ENCODE measurements at regions not wholly inside any gene's neighbourhood (a gene's known extent, or its start where the extent isn't known, plus 50 kb on each side); places are given as distances from the start of the nearest gene placed in this dataset.

DNA sequence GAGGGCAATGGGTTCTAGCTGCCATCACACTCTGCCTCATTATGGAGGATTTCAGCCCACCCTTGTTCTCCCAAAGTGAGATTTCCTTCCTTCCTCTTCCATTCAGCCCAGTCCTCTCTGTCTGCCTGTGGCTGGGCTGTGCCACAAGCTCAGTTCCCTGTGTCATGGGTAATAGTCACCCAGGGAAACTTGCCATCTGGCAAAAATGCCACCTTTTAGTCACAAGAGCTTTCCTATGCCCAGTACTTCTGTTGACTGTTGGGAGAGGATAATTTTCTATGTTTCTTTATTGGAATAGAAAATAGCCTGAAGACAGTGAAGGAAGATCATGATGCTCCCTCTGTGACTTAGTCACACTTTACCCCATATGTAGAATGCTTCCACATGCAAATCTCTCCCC lies 71.4 kb downstream of the TLR4 start:
- DNase-seq, result no peak
- in situ Hi-C loops (cut with HindIII; ENCODE audit: low pct_ligation_motif_present, low pct_unique_long_range_greater_than_20kb, low sequenced_read_pairs), result no loop called here

DNA sequence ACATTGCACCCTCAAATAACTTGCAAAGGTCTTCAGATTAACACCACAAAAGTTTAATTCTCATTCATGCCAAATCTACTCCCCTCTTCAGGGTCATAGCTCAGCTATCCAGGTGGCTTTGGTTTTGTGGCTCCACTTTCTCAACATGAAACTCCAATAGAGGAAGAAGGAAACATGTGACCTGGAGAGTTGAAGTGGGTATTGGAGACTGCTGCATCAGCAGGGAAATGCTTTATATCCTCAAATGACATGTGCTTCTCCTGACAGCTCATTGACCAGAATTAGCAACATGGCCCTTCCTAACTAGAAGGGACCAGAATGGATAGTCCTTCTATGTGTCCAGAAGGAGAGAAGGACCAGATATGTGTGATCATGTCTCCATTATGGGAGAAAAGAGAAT lies 73.6 kb downstream of the TLR4 start:
- no peak for DNase-seq
- in situ Hi-C loops (cut with HindIII; ENCODE audit: low pct_ligation_motif_present, low pct_unique_long_range_greater_than_20kb, low sequenced_read_pairs), result no loop called here

DNA sequence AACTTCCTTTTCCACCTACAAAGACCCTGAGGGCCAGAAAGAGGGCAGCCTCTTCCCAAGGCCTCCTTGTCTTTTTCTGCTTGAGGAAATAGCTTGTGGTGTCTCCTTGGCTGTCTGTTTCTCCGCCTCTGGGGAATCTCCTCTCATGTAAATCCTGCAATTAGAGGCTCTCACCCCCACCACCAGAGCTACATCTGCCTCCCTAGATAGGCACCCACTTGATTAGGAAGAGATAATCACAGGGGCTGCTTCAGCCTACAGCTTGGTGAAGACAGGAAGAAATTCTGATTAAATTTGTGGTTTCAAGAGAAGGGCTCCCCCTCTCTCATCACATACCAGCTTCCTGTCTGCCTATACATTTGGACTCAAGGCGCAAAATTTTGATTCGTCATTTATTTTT lies 75.6 kb downstream of the TLR4 start:
- in situ Hi-C loops (cut with HindIII; ENCODE audit: low pct_ligation_motif_present, low pct_unique_long_range_greater_than_20kb, low sequenced_read_pairs), result no loop called here
- DNase-seq, result no peak

DNA sequence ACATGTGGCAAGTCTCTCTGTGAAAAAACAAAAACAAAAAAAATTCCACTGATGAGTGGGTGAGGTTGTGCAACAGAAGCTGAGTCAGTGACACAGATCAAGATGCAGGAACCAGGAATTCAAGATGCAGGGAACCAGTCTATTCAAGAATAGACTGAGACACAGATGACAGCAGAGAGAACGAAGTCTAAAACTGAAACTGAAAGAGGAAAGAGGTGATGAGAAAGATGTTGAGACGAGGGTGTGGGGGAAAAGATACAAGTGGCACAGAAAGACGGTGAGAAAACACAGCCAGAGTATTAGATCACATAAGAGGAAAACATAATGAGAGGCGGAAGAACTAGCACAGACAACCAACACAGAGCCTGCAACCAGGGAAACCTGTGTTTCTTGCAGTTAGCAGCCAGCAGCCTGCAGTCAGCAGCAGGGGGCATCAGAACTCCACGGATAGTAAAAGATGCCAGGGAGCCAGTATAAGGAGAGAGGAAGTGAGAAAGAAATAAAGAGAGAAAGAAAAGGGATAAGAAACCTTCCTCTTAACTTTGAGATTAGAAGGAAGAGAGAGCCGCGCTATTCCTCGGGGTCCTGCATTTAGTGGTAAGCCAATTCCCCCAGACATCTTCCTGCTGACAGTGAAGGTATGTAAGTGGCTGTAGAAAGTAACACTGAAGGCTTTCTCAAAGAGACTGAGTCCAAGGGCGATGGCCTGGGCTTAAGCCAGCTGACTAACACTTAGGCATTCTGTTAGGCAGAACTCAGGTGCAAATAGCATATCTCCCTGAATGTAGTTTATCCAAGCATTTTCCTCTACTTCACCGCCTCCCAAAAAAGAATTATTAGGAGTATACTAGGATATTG lies 79.0 kb downstream of the TLR4 start:
- in situ Hi-C loops (cut with HindIII; ENCODE audit: low pct_ligation_motif_present, low pct_unique_long_range_greater_than_20kb, low sequenced_read_pairs), result no loop called here
- peak; percentile 66 for DNase-seq

DNA sequence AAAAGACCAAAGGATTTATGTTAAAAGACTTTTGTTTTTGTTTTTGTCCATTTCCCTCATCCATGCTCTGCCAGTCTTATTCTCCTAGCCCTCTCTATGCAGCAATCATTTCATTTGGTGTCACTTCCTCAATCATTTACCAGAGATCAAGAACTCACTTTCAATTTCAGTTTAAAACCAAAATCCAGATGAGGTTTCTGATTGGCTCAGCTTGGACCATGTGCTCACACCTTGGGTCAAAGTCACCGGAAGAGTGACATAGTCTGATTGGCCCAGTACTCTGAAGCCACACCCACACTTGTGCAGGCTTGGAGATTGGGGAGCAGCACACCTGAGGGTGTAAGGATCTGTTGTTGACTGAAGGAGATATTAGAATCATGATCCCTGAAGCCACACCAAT lies 79.6 kb downstream of the TLR4 start:
- in situ Hi-C loops (cut with HindIII; ENCODE audit: low pct_ligation_motif_present, low pct_unique_long_range_greater_than_20kb, low sequenced_read_pairs), result no loop called here
- DNase-seq, result no peak

DNA sequence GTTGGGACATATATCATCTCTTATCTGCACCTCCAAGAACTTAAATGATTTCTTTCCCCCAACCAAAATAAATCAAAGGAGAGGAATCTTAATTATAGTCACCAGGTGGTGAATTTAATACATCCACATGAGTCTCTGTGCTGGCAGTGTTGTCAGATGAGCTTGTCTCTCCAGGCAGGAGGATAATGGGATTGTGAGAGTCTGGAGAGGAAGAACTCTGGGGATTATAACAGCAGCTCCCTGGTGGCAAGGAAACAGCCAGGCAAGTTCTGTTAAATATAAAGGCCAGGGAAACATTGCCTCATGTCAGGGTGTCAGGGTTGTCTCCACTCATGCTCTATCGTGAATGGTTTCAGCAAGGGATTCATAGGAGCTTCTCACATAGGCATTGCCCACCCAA lies 80.8 kb downstream of the TLR4 start:
- no peak for DNase-seq
- in situ Hi-C loops (cut with HindIII; ENCODE audit: low pct_ligation_motif_present, low pct_unique_long_range_greater_than_20kb, low sequenced_read_pairs), result no loop called here

DNA sequence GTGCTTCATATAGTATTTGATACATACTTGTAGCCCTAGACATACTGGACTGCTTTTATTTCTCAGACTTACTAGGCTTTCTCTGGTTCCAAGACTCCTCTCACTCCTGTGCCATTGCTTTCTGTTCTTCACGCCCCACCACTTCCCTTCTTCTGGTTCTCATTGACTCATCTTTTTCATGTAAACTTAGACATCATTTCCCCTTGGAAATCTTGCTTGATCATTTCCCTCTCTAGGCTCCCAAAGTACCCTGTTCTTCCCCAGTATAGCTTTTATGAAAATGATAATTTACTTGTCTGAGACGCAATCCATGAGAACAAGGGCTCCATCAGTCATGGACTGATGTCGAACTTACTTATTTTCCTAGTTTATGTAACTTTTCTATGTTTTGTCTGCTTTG lies 83.5 kb downstream of the TLR4 start:
- DNase-seq, result no peak
- in situ Hi-C loops (cut with HindIII; ENCODE audit: low pct_ligation_motif_present, low pct_unique_long_range_greater_than_20kb, low sequenced_read_pairs), result no loop called here

DNA sequence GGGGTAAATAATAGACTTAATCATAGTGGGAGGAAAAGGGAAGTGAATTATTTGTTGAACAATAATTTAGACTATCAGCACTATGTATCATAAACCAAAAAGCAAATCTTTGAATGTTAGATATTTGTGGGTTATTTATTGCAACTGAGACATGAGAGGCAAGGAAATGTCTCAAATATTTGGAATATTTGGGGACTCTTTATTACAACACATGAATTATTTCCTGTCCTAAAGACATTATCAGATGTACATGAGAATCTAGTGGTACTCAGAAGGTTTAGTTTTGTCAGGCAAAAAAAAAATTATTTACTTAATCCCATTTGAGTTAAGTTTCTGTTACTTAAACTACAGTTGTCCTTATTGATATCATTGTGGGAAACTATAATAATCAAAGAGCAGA lies 91.1 kb downstream of the TLR4 start:
- in situ Hi-C loops (cut with HindIII; ENCODE audit: low pct_ligation_motif_present, low pct_unique_long_range_greater_than_20kb, low sequenced_read_pairs), result no loop called here
- DNase-seq, result no peak

DNA sequence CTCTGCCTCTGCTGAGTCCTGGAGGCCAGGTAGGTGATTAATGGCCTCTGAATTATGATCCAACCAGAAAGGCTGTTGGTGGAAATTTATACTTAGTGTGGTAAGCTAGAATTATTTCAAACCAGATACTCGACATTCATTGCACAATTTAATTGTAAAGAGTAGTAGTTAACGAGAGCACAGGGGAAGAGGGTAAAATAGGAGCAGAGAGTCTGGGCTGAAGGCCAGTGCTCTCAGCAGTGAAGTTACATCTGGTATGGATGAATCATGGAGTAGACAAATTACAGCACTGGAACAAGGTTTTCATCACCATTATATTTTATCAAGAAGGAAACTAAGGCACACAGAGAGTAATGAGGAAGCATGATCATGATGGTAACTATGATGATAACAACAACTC lies 92.5 kb downstream of the TLR4 start:
- in situ Hi-C loops (cut with HindIII; ENCODE audit: low pct_ligation_motif_present, low pct_unique_long_range_greater_than_20kb, low sequenced_read_pairs), result no loop called here

DNA sequence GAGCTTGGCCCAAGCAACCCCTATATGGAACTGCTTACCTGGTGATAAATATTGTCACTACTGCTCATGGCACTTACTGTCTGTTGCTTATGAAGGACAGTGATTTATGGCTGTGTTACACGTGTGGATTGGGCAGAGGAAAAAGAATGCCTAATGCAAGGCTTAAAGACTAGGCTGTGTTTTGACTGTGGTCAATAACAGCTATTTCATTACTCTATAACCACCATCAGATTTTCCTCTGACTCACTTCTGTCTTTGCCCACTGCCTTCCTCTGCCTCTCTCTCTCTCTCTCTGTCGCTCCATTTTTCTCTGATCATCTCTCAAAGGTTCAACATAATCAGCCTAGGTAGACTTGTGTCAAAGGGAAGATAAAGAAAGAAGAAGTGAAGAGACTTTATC lies 96.2 kb downstream of the TLR4 start:
- no peak for DNase-seq

More for the DNA sequence above, 92.5 kb downstream of the TLR4 start:
- no peak for DNase-seq

DNA sequence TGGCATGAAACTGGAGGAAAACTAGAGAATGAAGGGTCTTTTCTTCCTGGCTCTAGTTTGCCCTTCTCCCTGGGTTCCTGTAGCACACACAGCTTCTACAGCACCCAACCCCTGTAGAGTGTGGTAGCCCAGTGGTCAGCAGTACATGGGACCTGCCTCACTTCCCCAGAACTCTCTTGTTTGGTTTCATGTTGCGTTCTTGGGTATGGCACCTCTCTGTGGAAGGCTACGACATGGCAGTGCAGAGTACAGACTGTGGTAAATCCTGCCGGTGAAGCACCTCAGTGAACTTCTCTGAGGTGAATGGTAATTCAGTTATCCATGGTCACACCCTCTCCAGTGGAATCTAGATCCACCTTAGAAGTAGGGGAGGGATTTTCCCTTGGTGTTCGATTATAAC lies 105.5 kb downstream of the TLR4 start:
- DNase-seq, result no peak
- in situ Hi-C loops (cut with HindIII; ENCODE audit: low pct_ligation_motif_present, low pct_unique_long_range_greater_than_20kb, low sequenced_read_pairs), result no loop called here

More for the DNA sequence above, 96.2 kb downstream of the TLR4 start:
- in situ Hi-C loops (cut with HindIII; ENCODE audit: low pct_ligation_motif_present, low pct_unique_long_range_greater_than_20kb, low sequenced_read_pairs), result no loop called here

DNA sequence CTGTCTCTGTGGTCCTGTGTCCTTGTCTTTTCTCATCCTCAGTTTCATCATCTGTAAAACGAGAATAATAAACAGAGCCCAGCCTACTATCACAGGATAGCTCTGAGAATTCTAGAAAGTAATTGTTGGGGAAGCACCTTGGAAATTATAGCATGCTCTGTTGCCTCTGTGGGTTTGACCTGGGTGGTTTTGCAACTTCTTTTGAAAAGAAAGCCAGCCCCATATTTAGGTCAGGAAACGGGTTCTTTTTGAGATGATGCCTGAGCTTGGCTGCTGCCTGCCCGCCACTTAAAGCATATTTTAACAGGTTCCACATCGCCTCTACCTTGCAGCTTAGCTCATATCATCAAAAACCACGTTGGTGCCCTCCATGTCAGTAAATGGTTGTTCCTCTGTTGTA lies 111.1 kb downstream of the TLR4 start:
- no peak for DNase-seq
- in situ Hi-C loops (cut with HindIII; ENCODE audit: low pct_ligation_motif_present, low pct_unique_long_range_greater_than_20kb, low sequenced_read_pairs), result no loop called here

DNA sequence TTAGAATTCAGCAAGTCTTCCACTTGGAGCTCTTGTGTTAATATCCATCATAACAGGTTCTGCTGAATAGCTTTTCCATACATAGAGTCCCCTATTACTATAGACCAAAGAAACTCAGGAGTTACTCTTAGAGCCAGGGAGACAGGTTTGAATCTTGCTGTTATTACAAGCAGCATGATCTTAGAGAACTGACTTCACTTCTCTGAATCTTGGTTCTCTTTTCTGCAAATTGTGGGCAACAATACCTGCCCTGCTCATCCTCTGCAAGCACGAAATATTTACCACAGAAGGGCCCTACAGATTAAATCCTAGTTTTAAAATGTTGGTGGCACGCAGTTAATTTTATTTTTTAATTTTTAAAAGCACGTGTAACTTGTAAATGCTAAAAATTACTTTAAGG lies 111.7 kb downstream of the TLR4 start:
- DNase-seq, result no peak
- in situ Hi-C loops (cut with HindIII; ENCODE audit: low pct_ligation_motif_present, low pct_unique_long_range_greater_than_20kb, low sequenced_read_pairs), result no loop called here

DNA sequence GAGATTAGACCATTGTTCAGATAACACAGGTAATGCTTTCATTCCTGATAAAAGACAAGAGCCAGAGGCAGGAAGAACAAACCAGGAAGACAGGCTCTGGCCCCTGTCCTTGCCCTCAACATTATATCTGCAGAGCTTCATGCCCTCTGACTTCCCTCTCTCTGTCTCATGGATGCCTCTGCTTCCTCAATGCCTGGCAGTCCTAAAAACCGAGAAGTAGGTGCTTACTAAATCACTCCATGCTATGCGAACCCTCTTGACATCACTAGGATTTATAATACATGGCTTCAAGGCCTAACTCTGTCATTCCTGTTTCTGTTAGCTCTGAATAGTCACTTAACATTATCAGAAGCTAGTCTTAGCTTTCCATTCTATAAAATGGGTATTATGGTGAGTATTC lies 117.8 kb downstream of the TLR4 start:
- no peak for DNase-seq
- in situ Hi-C loops (cut with HindIII; ENCODE audit: low pct_ligation_motif_present, low pct_unique_long_range_greater_than_20kb, low sequenced_read_pairs), result no loop called here

DNA sequence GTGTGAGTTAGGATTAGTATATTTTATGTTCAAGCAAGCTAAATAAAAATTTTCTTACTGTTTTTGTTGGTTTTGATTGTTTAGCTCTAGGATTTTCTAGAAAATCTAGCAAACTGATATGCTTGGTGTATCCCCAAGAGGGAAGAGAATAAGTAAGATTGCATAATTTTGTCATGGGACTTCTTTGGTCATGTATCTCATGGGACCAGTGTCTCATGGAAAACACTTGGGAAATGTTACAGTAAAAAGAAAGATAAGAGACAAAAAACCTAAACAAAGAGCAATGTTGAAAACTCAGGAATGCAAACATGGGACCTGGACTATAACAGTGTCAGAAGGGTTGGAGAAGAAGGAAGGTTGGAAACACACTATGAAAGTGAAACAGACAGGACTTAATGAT lies 119.4 kb downstream of the TLR4 start:
- DNase-seq, result no peak

DNA sequence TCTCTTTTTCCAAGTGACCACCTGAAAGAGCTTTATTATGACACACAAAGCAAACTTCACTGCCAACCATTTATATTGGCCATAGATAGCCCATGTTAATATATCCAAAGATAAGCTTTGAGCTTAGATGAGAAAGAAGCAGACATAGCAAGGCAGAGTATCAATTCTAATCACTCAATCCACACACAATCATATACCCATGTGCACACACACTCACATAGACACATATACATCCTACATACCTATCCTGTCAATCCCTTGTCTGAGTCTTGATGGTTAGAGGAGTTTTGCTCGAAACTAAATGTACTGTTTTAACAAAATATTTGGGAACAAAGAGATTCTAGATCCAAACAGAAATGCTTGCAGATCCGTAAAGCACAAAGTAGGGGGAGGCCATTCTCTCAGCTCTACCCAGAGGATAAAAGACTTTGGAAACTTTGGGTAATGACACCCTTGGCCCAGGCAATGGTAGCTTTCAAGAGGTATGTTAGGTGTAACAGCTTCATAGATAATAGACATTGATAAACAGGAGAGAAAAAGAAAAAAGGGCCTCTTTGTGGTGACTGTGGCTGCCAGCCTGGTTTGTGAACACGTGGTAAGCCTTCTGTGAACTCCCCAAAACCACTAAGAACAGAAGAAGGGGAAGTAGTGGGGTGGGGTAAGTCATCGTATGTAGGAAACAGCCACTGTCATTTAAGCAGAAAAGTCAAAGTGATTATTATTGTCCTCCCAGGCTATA lies 121.6 kb downstream of the TLR4 start:
- DNase-seq, result no peak
- in situ Hi-C loops (cut with HindIII; ENCODE audit: low pct_ligation_motif_present, low pct_unique_long_range_greater_than_20kb, low sequenced_read_pairs), result no loop called here

More for the DNA sequence above, 119.4 kb downstream of the TLR4 start:
- in situ Hi-C loops (cut with HindIII; ENCODE audit: low pct_ligation_motif_present, low pct_unique_long_range_greater_than_20kb, low sequenced_read_pairs), result no loop called here

DNA sequence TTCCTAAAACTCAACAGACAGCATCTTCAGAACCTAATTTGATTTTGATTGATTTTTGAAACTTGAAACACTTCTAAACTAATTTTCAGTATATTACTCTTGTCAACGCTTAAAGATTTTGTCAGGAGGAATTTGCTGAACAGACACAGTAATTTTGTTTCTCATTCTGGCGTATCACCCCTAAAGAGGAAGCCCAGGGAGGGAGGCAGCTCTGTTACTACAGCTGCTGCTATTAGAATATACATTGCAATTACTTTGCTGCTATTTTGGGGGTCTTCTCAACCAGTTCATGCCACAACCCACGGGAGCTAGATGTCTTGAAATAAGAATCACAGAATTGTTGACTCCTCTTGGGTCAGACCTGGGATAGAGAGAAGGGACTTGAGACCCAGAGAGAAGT lies 122.6 kb downstream of the TLR4 start:
- DNase-seq, result no peak
- in situ Hi-C loops (cut with HindIII; ENCODE audit: low pct_ligation_motif_present, low pct_unique_long_range_greater_than_20kb, low sequenced_read_pairs), result no loop called here

DNA sequence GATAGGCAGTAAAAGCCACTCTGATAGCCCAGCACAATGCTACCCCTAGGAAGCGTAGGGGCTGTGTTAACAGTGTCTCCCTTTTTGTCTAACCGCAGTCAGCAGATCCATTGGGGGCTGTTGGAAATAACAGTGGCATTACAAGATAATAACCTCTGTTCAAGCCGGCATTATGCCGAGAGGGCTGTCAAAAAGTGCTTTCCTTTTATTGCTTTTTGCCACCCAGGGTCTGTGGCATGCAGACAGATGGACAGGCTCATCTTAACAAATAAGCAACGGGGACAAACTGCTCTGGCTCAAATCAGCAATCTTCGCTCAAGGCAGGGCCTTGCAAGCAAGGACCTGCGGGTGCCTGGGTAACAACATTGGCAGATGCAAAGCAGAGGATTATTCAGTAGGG lies 123.3 kb downstream of the TLR4 start:
- in situ Hi-C loops (cut with HindIII; ENCODE audit: low pct_ligation_motif_present, low pct_unique_long_range_greater_than_20kb, low sequenced_read_pairs), result no loop called here
- DNase-seq, result no peak

DNA sequence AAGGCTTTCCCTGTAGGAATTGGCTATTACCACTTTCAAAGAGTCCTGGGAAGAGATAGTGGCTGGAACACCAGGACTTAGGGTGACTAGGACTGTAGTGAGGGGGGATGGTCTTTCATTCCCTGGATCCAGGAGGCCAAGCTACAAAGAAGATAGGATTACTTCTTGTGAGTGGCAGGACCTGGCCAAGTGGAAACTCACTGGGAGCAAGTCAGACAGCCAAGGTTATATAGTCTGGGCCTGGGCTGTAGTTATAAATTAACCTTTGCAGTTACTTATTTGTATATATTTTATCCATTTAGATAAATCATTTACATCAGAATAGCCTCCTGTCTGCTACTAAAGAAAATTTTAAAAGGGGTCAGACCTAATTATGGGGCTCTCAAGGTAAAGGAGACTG lies 124.3 kb downstream of the TLR4 start:
- in situ Hi-C loops (cut with HindIII; ENCODE audit: low pct_ligation_motif_present, low pct_unique_long_range_greater_than_20kb, low sequenced_read_pairs), result no loop called here

DNA sequence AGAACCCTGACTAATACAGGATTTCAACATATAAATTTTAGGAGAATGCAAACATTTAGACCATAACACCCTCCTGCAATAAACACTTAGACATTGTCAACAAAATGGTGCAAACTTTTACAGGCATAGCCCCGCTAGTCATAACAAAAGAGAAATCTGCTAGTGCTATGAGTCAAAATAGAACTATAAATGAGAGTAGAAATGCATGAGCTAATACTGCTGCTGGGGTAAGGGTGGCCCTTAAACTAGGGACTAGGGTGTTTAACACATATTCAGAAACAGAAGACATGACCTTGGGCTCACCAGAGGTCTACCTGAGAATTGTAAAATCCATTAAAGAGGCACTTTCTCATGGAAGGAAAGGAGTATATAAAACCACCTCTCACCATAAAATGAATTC lies 131.6 kb downstream of the TLR4 start:
- in situ Hi-C loops (cut with HindIII; ENCODE audit: low pct_ligation_motif_present, low pct_unique_long_range_greater_than_20kb, low sequenced_read_pairs), result no loop called here
- DNase-seq, result no peak

More for the DNA sequence above, 124.3 kb downstream of the TLR4 start:
- peak; percentile 56 for DNase-seq
